ENCODE measurements at regions not wholly inside any gene's neighbourhood (a gene's known extent, or its start where the extent isn't known, plus 50 kb on each side); places are given as distances from the start of the nearest gene placed in this dataset.
"Not testable (repeated sequence)": the region's sequence is repeated elsewhere in the genome, so short reads cannot be mapped to it uniquely, and the experiment has no call there.

DNA sequence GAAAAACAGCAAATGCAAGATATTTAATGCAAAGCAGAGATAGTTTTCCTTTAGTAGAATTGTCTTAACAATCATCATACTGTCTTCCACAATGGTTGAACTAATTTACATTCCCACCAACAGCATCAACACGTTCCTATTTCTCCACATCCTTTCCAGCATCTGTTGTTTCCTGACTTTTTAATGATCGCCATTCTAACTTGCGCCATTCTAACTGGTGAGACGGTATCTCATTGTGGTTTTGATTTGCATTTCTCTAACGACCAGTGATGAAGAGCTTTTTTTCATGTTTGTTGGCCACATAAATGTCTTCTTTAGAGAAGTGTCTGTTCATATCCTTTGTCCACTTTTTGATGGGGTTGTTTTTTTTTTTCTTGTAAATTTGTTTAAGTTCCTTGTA is 388.3 kb downstream of the IRS2 start:
- DNase-seq (ENCODE audit: low spot score) = not testable (repeated sequence)

DNA sequence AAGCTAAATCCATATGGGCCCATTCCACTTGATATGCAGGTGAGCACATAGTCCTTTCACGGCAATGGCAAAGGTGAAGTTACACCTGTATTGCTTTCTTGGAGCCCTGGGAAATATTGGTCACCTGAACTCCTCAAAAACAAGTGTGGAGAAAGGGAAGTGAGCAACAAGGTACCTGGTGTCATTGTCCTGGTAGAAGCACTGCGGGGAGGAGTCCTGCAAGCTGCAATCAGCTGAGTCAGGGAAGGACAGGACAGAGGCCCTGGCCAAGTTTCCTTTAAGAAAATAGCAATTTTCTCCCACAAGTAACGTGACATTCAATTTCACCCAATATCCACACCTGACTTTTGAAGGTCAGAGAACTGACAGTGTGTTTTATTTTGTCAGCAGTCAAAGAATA is 389.1 kb downstream of the IRS2 start:
- no peak for DNase-seq (ENCODE audit: low spot score)

DNA sequence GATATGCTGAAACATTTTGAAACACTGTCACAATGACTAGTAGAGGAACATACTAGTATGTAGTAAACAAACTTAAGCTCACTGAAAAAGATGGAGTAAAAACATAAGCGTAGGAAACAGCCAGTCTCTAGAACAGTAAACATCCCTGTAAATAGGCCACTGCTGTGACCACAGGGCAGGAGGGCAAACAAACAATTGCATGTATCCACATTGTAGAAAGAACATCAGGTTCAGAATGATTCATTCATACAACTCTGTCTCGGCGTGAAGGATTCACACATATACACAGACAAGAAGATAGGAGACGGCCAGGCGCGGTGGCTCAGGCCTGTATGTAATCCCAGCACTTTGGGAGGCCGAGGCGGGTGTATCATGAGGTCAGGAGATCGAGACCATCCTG is 390.1 kb downstream of the IRS2 start:
- DNase-seq (ENCODE audit: low spot score) = no peak

DNA sequence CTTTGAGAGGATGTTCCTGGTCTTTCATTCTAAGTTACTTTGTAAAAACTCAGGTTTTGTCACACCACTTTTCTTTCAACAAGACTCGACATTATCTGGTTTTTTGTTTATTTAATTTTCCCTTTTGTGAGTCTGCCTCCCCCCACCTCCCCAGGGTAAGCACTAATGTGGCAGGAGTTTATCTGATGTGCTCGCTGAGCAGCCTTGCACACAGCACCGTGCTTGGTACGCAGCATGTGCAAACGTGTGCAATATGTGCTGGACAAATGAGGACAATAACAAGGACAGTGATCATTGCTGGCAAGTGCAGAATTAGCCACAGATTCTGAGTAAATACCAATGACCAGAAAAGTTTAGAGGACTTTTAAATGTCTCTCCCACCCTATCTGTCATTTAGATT is 391.4 kb downstream of the IRS2 start:
- DNase-seq (ENCODE audit: low spot score) = no peak

DNA sequence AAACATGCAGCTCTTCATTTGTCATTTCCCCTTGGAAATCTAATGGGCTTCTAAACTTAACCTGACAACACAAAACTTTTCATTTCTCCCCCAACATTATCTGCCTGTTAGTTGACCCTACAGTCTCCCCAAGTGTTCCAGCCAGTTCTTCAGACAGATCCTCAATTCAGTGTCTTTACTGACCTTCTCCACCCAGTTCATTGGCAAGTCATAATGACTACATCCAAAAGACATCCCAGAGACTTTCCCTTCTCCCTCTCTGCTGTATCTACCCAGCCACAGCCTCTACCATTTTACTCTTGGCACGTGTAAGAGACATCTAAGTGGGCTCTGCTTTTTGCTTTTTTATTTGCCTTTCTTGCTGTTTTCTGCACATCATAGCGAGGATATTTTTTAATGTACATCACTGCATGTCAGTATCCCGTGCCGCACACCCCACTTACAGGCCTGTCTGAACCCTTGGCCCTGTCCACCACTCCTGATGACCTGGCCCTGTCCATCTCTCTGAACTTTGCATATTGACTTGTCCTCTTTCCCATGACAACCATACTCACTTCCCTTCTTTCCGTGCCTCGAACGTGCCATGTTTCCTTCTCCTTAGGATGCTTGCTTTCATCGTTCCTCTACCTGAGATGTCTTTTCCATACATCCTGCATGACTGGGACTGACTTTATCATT is 391.9 kb downstream of the IRS2 start:
- DNase-seq (ENCODE audit: low spot score) = no peak

DNA sequence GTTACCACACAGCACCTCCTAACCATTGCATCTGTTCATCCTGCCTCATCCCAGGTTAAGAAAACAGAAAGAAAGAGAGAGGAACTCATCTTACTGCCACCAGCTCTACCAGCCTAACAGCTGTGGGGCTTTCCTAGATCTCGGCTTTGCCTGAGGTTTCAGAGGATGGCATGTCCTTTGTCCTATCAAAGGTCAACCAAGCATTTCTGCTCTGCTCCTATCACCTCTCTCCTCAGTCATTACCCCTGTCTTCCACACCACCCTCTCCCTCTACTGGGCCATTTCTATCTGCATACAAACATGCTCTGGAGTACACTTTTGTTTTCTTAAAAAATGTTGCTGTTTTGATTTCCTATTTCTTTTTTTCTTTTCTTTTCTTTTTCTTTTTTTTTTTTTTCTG is 393.3 kb downstream of the IRS2 start:
- no peak for DNase-seq (ENCODE audit: low spot score)

DNA sequence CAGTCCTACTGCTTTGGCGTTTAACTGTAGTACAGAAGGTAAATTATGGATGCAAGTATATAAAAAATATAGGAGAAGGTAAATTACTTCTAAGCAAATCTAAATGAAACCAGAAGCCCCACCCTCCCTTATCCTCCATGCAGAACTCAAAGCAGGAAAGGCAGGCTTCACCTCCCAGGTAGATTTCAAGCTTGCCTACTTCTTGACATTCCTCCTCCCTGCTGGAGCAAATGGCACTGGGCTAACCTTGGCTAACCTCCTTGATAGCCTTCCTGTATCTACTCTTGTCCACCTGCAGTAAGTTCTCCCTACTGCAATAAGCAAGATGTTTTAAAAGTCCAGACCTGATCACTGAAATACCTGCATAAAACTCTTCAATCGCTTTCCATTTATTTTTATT is 396.0 kb downstream of the IRS2 start:
- DNase-seq (ENCODE audit: low spot score) = no peak

DNA sequence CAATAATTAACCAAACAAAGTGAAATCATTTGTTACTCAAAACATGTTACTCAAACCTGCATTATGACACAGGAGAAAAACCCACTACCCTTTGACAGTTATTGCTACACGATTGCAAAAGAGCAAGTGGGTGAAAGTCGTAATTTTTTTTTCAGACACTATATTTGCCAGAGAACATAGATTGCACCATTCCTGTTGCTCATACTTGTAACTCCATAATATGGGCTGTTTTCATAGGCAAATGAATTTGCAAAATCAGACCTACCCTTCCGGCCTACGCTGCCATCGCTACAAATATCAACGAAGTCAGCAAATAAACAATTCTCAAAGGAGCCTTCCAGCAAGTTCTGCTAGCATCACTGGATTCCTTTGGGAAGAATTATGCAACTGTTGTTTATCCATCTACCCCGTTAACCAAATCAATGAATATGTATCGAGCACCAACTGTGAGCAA is 396.5 kb downstream of the IRS2 start:
- no peak for DNase-seq (ENCODE audit: low spot score)

DNA sequence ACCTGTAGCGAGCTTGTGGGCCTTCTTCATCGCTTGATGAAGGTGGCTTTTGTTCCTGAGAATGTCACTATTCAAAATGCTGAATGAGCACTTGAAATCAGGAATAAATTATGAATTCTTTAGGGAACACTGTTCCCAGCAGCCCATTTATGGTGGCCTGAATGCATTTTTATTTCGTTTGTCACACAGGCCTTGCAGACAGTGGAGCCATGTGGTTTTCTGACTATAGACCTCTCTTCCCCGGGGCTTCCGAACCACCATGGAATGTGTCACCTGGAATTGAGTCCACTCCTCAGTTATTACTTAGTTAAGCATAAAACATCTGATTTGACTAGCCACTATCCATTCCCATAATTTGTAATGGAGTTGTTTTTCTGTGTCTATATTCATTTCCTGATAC is 396.9 kb downstream of the IRS2 start:
- no peak for DNase-seq (ENCODE audit: low spot score)

DNA sequence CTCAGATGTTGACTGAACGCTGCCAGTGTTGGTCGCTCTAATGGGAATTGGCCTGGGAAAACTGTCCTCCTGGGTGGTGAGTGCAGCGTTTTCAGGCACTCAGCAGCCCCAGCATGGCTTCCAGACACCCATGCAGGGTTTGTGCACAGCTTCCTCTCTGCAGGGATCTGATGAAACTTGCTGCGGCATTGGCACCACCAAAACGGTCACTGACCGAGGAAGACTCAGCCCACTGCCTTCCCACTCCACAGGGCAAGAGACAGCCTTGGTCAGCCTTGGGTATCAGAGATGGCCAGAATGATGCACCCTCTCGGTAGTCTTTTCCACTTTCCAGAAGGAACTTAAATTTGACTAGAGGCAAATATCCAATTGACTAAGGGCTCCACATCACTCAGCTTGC is 398.9 kb downstream of the IRS2 start:
- no peak for DNase-seq (ENCODE audit: low spot score)

DNA sequence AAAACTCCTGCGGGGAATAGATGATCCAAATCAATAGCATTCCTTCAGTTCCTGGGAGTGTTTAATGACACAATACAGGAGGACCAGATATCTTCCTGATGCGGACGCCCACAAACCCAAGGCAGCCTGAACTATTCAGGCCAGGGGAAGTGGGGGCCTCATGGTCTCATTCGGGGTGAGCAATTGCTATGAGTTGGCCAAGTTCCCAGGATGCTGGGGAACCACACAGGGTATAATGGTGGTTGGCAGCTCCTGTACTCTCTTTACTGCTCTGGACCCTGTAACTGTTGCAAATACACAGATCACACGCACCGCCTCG is 401.2 kb downstream of the IRS2 start:
- DNase-seq (ENCODE audit: low spot score) = no peak

DNA sequence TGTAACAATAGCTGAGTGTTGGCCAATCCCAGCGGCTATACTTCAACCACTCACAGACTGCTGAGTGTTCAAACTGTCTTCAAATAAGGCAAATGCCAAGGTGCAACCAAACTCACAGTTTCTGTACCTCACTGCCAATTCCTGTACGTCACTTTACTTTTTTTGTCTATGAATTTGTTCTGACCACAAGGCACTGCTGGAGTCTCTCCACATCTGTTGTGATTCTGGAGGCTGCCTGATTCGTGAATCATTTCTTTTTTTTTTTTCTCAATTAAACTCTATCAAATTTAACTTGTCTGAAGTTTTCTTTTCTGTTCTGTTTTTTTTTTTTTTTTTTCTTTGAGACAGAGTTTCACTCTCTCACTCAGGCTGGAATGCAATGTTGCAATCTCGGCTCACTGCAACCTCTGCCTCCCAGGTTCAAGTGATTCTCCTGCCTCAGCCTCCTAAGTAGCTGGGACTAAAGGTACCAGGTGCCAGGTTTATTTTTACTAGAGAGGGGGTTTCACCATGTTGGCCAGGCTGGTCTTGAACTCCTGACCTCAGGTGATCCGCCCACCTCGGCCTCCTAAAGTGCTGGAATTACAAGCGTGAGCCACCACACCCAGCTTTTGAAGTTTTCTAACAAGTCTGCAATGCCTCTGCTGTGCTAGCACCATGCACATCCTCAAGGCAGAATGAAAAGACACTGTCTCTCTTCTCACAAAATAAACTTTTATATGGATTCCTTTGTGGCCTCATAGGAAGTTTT is 401.7 kb downstream of the IRS2 start:
- DNase-seq (ENCODE audit: low spot score) = no peak

DNA sequence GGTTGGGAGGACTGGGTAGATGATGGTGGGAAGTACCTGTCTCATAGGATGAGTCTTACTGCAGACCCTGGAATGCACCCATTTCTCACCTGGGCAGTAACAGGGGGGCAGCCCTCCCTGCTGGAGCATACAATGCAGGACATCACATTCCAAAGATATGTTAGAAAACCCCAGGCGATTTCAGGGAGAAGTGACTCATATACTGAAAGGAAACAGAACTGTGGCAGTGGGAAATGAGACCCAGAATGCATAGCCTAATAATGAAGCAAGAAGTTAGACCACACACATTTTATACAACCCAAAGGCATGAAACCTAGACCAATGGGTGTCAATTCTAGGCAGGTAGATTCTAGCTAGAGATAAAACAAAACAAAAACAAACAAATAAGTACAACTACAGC is 402.7 kb downstream of the IRS2 start:
- DNase-seq (ENCODE audit: low spot score) = no peak

DNA sequence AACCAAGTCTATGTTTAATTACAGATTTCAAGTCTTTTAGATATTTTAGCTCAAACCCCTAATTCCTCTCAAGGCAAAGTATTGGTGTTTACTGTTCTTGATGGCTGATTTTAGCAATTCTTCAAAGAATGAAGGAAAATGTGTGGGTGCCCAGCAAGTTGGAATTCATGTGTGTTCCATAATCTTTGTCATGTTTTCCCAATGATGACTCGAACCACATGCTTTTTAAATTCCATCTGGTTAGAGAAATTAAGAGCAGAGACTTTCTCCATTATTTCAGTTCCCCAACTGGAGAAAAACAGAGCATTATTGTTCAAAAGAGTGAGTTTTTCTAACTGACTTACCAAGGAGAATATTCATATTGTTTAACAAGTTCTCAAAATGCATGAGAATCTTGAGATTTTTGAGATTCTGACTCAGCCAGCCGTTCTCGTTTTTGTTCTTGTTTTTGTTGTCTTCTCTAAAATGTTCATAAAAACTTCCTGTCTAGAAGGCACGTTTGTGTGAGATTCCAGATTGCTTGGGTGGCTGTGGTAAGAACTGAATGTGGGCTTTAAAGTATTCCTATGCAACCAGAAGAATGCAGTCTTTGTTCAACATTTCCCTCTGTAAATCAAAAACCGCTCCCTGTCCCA is 404.7 kb downstream of the IRS2 start:
- DNase-seq (ENCODE audit: low spot score) = no peak

DNA sequence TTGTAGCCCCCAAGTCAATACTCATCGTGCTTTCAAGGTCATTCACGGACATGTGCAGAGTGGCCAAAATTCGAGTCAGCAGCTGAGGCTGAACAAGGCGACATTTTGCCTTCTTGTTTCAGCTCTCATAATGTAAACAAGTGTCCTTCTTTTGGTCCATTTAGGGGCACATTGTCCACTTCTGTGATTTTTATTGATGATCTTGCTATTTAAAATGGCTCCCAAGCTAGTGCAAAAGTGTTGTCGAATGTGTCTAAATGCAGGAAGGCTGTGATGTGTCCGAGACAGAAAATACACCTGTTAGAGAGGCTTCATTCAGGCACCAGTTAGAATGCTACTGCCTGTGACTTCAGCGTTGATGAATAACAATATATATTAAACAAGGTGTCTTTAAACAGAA is 405.9 kb downstream of the IRS2 start:
- DNase-seq (ENCODE audit: low spot score) = no peak

DNA sequence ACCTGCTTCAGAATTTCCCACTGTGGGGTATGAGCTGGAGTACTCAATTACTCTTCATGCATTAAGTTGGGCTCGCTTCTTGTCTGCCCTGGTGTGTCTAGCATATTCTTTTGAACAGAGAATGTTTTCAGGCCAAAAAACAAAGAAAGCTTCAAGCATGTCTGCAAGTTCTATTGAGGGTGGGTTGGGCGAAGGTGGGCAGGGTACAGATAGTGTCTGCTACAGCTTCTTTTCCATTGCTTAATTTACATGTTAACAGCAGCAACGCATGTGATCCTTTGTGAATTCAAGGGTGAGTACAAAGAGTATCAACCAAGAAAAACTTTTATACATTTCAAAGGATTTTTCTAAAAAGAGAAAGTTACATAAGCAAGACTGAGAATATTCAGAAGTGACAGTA is 406.5 kb downstream of the IRS2 start:
- DNase-seq (ENCODE audit: low spot score) = no peak

DNA sequence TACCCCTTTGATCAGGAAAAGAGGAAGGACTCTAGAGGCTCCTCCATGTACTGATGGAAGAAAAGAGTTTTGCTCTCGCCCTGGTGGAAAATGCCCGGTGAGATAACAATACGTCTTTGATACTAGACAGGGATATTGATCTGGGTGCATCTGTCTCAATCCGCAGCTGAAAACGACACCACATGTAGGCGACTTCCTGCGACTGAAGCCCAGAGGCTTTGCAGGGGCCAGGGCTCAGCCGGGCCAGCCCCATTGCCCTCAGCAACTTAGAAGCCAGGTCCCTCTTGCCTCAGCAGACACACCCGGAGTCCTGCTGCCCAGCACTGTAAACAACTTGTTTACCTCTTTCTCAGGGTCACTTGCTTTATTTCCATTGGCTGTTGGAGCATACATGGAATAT is 409.4 kb downstream of the IRS2 start:
- DNase-seq (ENCODE audit: low spot score) = no peak

DNA sequence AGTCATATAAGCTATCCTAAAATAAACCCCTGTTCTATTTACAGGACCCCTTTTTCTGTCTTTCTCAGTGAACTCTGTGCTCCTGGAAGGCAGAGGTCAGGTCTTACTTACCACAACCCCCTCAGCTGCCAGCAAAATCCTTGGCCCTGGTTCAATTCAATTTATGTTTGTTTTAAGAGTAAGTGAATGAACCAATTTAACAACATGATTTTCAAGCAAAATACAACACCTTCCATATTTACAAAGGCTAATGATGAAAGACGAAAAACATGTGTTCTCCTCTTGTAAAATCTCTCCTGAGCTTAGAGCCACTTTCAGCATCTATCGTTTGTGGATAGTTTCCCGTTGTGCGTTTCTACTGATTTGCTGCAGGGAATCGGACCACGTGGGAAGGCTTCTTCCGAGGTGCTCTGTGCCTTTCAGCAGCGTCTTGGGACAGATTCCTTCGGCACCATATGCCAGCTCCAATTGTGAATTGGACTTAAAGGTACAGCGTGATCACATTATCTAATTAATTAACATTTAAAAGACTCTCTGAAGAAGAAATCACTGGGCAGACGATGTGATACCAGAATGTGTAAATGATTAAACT is 411.7 kb downstream of the IRS2 start:
- no peak for DNase-seq (ENCODE audit: low spot score)

DNA sequence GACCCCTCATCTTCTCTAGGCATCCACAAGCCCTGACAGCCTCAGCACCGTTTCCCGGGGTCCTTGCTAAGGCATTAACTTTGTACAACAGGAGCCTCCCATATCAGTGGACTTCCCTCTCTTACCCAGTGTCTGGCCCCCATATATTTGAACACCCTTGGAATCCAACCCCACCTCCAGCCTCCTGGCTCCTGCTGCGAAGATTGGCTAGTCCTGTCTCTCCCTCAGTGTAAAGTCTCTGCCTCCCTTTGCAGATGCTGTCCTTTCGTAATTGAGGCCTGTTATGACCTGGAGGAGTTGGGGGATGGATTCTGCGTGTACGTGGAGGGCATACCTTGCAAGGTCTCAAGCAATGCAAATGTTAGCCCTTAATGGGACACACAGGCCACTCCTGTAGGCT is 413.7 kb downstream of the IRS2 start:
- no peak for DNase-seq (ENCODE audit: low spot score)

DNA sequence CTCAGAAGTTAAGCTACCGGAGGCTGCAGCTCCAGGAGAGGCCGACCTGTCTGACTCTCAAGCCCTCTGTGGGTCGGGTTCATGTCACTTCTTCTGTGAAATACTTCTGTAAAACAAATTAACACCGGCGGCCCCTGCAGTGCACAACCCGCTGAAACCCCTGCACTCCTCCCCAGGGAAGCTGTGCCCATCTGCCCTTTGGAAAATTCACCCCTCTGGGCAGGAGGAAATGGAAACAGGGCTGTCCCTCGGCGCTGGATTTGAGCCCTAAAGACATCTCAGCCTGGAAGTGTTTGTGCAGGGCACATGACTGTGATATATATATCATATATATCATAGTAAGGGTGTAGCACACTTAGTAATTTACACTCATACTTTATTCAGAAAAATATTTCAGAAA is 415.3 kb downstream of the IRS2 start:
- DNase-seq (ENCODE audit: low spot score) = no peak

DNA sequence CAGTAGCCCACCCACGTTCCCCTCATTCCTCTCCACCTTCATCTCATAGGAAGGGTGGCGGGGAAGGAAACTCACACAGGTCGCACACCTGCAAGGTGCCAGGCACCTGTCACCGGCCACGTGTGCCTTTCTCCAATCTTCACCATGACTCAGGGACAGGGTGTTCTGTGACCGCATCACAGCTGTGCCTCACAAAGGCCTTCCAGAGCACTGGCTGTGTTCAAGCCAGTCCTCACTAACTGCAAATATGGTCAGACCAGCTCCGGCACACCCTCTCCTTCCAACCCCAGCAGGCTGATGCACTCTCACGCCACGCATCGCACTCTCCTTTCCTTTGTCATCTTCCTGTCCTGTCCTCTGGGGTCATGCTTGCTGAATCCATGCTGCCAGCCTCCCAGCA is 415.9 kb downstream of the IRS2 start:
- DNase-seq (ENCODE audit: low spot score) = no peak

DNA sequence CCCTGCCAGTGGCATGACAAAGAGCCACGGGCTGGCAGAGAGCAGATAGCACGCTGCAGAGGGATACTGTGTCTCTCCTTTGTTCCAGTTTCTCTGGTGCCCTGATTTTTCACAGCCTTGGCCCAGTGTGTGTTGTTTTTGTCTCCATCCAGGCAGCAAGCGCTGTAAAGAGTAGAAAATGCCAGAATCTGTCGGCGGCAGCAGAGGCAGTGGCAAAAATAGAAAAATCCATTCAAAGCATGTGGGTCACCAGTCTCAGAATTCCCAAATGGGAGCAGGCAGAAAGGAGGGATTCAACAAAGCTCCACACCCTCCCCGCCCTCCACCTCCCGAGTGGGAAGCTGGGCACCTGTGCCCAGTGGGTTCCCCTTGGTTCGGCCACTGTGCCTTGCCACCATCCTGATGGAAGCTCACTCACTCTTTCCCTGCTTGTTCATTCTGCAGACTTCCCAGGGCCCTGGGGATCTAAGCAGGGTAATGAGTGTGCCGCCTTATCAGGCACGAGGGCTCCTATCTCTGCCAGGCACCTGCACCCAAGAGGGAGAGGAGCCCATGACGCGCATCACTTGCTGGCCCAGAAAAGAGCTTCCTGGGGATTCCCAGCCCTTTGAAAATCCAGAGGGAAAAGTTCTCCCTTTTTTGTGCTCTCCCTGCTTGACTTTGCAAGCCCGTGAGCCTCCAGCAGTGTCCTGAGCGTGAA is 416.9 kb downstream of the IRS2 start:
- no peak for DNase-seq (ENCODE audit: low spot score)

DNA sequence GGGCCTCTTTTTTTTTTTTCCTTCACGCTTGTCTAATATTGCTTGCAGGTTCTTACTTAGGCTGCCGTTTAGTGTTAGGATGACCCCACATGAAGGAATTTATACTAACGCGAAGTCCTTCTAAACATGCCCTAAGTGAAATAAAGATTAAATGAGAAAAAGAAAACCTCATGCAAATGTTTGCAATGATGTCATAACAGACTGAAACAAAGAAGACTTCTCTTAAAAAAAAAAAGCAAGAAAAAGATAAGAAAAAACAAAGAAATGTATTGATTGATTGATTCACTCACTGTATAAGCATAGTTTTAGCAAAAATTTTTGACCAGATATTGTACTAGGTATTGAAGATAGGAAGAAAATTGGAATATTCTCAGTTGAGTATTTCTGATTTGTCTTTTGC is 418.2 kb downstream of the IRS2 start:
- no peak for DNase-seq (ENCODE audit: low spot score)

All from CD4-positive, alpha-beta T cell treated with Interleukin-2 at 100 ng/mL for 4 hours (primary cell).